ENCODE measurements at regions not wholly inside any gene's neighbourhood (a gene's known extent, or its start where the extent isn't known, plus 50 kb on each side); places are given as distances from the start of the nearest gene placed in this dataset.

DNA sequence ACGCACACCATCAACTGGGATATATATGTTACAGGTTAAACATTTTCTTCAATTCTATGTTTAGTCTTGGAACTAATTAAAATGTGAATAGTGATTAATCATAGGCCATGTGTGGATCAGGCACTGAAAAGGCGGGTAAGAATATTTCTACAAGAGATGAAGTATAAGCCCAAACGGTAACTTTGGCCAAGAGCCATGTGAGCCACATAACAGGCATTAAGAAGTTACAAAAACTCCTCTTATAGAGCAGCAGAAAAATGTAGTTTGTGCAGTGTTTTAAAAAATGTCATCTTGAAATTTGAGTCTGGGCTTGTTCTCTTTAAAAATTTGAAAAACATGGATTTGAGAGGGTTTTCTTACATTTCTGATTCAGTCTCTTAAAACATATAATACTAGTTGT is 521.8 kb upstream of the DIPK2B start:
- TF ChIP-seq POLR2AphosphoS5 (IDR thresholded peaks at IDR 0.05; ENCODE audit: insufficient read depth in 1 of 2, low read depth in 1 of 2) (no peak), POLR2A (IDR thresholded peaks at IDR 0.05) (no peak)
- intact Hi-C loops (cut with DNase I) = no loop called here
- Histone ChIP-seq H3K36me3 (no peaks in the 10 kb centered on the region), H3K4me3 (no peak overlapping the region), H3K9me3 (no peaks in the 10 kb centered on the region), H3K27me3 (no peaks in the 10 kb centered on the region), H3K4me1 (no peaks in the 10 kb centered on the region), H3K27ac (no peak overlapping the region)
- DNase-seq (ENCODE audit: extremely low spot score in 2 of 2) = no peak

DNA sequence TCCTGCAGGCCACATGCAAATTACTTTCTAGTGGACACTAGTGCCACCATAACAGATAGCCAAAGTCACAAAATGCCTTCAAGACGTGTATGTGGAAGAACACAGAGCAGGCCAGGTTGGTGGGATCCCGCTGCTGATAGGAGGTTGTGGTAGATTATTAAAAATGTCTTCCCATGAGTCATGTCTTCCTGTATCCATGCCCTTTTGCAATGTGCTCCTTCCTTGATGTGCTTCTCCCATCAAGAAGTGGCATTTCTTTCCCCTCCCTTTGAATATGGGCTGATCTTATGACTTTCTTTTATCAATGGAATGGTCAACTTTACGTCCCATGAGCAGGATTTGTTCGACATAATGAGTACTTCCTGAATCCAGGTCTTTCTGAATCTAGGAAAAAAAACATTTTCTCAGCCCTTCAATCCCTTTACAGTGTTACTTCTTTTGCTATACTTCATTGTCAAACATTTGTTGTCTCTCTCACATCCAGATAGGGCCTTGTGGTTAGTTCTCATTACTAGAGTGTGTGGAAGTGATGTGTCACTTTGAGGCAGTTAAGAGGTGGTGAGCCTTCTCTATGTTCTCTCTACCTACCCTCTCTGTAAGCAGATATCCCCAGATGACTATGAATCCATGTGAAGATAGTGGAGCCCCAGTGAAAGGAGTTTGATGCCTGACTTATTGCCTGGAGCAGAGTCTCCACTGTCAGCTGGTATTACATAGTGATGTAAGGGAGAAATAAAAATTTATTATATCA is 519.2 kb upstream of the DIPK2B start:
- TF ChIP-seq POLR2A (IDR thresholded peaks at IDR 0.05) (no peak), POLR2AphosphoS5 (IDR thresholded peaks at IDR 0.05; ENCODE audit: insufficient read depth in 1 of 2, low read depth in 1 of 2) (no peak)
- no peaks in the 10 kb centered on the region for H3K27me3 ChIP-seq
- no peak overlapping the region for H3K4me3 ChIP-seq
- H3K9me3 ChIP-seq = no peaks in the 10 kb centered on the region
- DNase-seq (ENCODE audit: extremely low spot score in 2 of 2) = no peak
- H3K4me1 ChIP-seq = peaks cover 3% of the 10 kb centered on the region
- H3K27ac ChIP-seq = no peak overlapping the region
- intact Hi-C loops (cut with DNase I) = no loop called here
- H3K36me3 ChIP-seq = no peaks in the 10 kb centered on the region

GRCh38 chrX:45718676-45719075 is 518.0 kb upstream of the DIPK2B start:
- Histone ChIP-seq H3K4me3 (no peak overlapping the region), H3K27ac (no peak overlapping the region)
- intact Hi-C loops (cut with DNase I) = no loop called here

GRCh38 chrX:45716750-45717149 is 516.1 kb upstream of the DIPK2B start:
- DNase-seq (ENCODE audit: extremely low spot score in 2 of 2) = no peak
- TF ChIP-seq CTCF (IDR thresholded peaks at IDR 0.05) = no peak
- TF ChIP-seq POLR2A (IDR thresholded peaks at IDR 0.05) = no peak
- TF ChIP-seq POLR2AphosphoS5 (IDR thresholded peaks at IDR 0.05; ENCODE audit: insufficient read depth in 1 of 2, low read depth in 1 of 2) = no peak
- no peaks in the 10 kb centered on the region for H3K36me3 ChIP-seq
- no peaks in the 10 kb centered on the region for H3K9me3 ChIP-seq
- no peaks in the 10 kb centered on the region for H3K27me3 ChIP-seq
- H3K4me3 ChIP-seq = no peak overlapping the region
- H3K4me1 ChIP-seq = peaks cover 6% of the 10 kb centered on the region
- no peak overlapping the region for H3K27ac ChIP-seq
- intact Hi-C loops (cut with DNase I) = no loop called here

More at GRCh38 chrX:45718676-45719075, 518.0 kb upstream of the DIPK2B start:
- DNase-seq (ENCODE audit: extremely low spot score in 2 of 2) = no peak
- peaks cover 6% of the 10 kb centered on the region for H3K4me1 ChIP-seq
- H3K36me3 ChIP-seq = no peaks in the 10 kb centered on the region
- H3K27me3 ChIP-seq = no peaks in the 10 kb centered on the region
- H3K9me3 ChIP-seq = no peaks in the 10 kb centered on the region
- no peak for TF ChIP-seq CTCF (IDR thresholded peaks at IDR 0.05)
- TF ChIP-seq POLR2A (IDR thresholded peaks at IDR 0.05) = no peak
- TF ChIP-seq POLR2AphosphoS5 (IDR thresholded peaks at IDR 0.05; ENCODE audit: insufficient read depth in 1 of 2, low read depth in 1 of 2) = no peak

DNA sequence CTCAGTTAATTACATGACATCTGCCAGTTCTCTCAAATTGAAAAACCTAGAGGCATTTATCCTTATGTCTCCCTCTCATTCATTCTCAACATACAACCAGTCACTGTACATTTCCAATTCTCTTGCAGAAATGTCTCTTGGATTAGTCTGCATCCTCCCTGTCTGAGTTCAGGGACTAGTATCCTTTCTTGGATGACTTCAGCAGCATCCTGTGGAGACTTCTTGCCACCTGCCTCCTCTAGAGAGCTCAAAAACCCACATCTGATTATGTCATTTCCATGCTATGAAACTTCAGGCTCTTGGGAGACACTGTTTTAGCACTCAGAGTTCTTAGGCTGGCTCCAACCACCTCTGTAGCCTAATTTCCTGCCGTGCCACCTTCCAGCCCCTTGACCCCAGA is 515.1 kb upstream of the DIPK2B start:
- no peak for TF ChIP-seq CTCF (IDR thresholded peaks at IDR 0.05)
- no peak for TF ChIP-seq POLR2AphosphoS5 (IDR thresholded peaks at IDR 0.05; ENCODE audit: insufficient read depth in 1 of 2, low read depth in 1 of 2)
- no peak for TF ChIP-seq POLR2A (IDR thresholded peaks at IDR 0.05)
- intact Hi-C loops (cut with DNase I) = no loop called here
- H3K4me1 ChIP-seq = peaks cover 6% of the 10 kb centered on the region
- no peak for DNase-seq (ENCODE audit: extremely low spot score in 2 of 2)
- H3K27me3 ChIP-seq = no peaks in the 10 kb centered on the region
- H3K36me3 ChIP-seq = no peaks in the 10 kb centered on the region
- H3K27ac ChIP-seq = no peak overlapping the region
- no peaks in the 10 kb centered on the region for H3K9me3 ChIP-seq
- H3K4me3 ChIP-seq = no peak overlapping the region

DNA sequence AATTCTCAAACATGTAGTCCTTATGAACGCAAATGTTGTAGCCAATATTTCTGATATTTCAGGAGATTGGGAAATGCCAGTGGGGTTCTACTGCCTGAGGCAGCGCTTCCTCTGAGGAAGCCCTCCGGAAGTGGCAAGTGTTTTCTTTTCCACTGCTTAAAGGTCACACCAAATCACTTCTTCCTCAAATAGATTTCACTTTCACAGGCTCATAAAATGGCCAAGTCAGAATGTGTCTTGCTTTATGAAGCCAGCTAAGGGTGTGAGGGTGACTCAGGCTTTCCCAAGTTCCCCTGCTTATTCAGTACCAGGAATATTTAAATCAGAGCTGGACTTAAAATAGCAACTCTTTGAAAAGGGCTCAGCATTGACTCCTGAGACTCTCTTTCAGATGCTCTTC is 514.2 kb upstream of the DIPK2B start:
- TF ChIP-seq POLR2A (IDR thresholded peaks at IDR 0.05) = no peak
- no peak for TF ChIP-seq CTCF (IDR thresholded peaks at IDR 0.05)
- TF ChIP-seq POLR2AphosphoS5 (IDR thresholded peaks at IDR 0.05; ENCODE audit: insufficient read depth in 1 of 2, low read depth in 1 of 2) = no peak
- Histone ChIP-seq H3K4me3 (no peak overlapping the region), H3K27me3 (no peaks in the 10 kb centered on the region), H3K36me3 (no peaks in the 10 kb centered on the region), H3K27ac (no peak overlapping the region), H3K4me1 (peaks cover 6% of the 10 kb centered on the region), H3K9me3 (no peaks in the 10 kb centered on the region)
- intact Hi-C loops (cut with DNase I) = no loop called here
- DNase-seq (ENCODE audit: extremely low spot score in 2 of 2) = no peak
